Ascending aorta (tissue), 2 donors: ENCODE measurements at regions not wholly inside any gene's neighbourhood (a gene's known extent, or its start where the extent isn't known, plus 50 kb on each side); places are given as distances from the start of the nearest gene placed in this dataset.
"Not testable (repeated sequence)": the region's sequence is repeated elsewhere in the genome, so short reads cannot be mapped to it uniquely, and the experiment has no call there.

Experiments used
- DNase-seq, 2 donors: peaks; one replicate each; pipeline ENCODE4 v3.0.0-alpha.2; 2019; ENCODE audit warnings: low spot score in 2 of 2
- H3K27ac ChIP-seq, 2 donors: fragments of 200-600 bp; sonication (generic); one replicate each; pipeline ENCODE4 v1.5.1; 2016 to 2017; ENCODE audit warnings: mild to moderate bottlenecking in 1 of 2
- H3K27me3 ChIP-seq: fragments of 200-600 bp; sonication (generic); one replicate; pipeline ENCODE4 v1.5.1; 2017
- H3K36me3 ChIP-seq, 2 donors: fragments of 200-600 bp; sonication (generic); one replicate each; pipeline ENCODE4 v1.5.1; 2016
- H3K4me1 ChIP-seq, 2 donors: fragments of 200-600 bp; sonication (generic); one replicate each; pipeline ENCODE4 v1.5.1; 2016 to 2017; ENCODE audit warnings: mild to moderate bottlenecking in 1 of 2
- H3K4me3 ChIP-seq, 2 donors: fragments of 200-600 bp; sonication (generic); one replicate each; pipeline ENCODE4 v1.5.1; 2016 to 2017; ENCODE audit warnings: mild to moderate bottlenecking in 1 of 2
- H3K9me3 ChIP-seq, 2 donors: fragments of 200-600 bp; sonication (generic); one replicate each; pipeline ENCODE4 v1.5.1; 2016
- CTCF ChIP-seq, 3 experiments: fragments of 200-600 bp in 2 of 3; fragments of 450-650 bp in 1 of 3; sonication (generic) in 2 of 3; IDR thresholded peaks; one replicate each; pipeline ENCODE4 v1.5.1; 2016 to 2019; ENCODE audit warnings: antibody characterized with exemption in 3 of 3, mild to moderate bottlenecking in 1 of 3, moderate library complexity in 1 of 3
- intact Hi-C: fragments of 100-400 bp; cut with DNase I; formaldehyde crosslinking; loops from one replicate; pipeline ENCODE4 v1.15.1; 2023

GRCh38 chr5:9737265-9737664 is 107.1 kb upstream of the TAS2R1 start:
- H3K27ac ChIP-seq: no peak overlapping the region
- TF ChIP-seq CTCF (IDR thresholded peaks at IDR 0.05): no peak

GRCh38 chr5:9733486-9733885 is 103.3 kb upstream of the TAS2R1 start:
- Histone ChIP-seq H3K4me3 (no peak overlapping the region), H3K36me3 (no peaks in the 10 kb centered on the region), H3K27me3 (no peaks in the 10 kb centered on the region), H3K9me3 (no peaks in the 10 kb centered on the region), H3K27ac (no peak overlapping the region), H3K4me1 (no peaks in the 10 kb centered on the region)
- no peak for DNase-seq
- intact Hi-C loops: no loop called here
- no peak for TF ChIP-seq CTCF (IDR thresholded peaks at IDR 0.05)

More at GRCh38 chr5:9737265-9737664, 107.1 kb upstream of the TAS2R1 start:
- Histone ChIP-seq H3K4me1 (no peaks in the 10 kb centered on the region), H3K9me3 (no peaks in the 10 kb centered on the region), H3K36me3 (no peaks in the 10 kb centered on the region), H3K4me3 (no peak overlapping the region), H3K27me3 (no peaks in the 10 kb centered on the region)
- DNase-seq: no peak
- intact Hi-C loops: no loop called here

GRCh38 chr5:9731159-9731558 is 101.0 kb upstream of the TAS2R1 start:
- no peak for TF ChIP-seq CTCF (IDR thresholded peaks at IDR 0.05)
- Histone ChIP-seq H3K9me3 (no peaks in the 10 kb centered on the region), H3K36me3 (no peaks in the 10 kb centered on the region), H3K27me3 (no peaks in the 10 kb centered on the region), H3K27ac (no peak overlapping the region), H3K4me3 (no peak overlapping the region), H3K4me1 (no peaks in the 10 kb centered on the region)
- no peak for DNase-seq
- intact Hi-C loops: no loop called here

- no peak for TF ChIP-seq CTCF (IDR thresholded peaks at IDR 0.05)
- Histone ChIP-seq H3K36me3 (no peaks in the 10 kb centered on the region), H3K9me3 (no peaks in the 10 kb centered on the region), H3K4me1 (no peaks in the 10 kb centered on the region), H3K27ac (no peak overlapping the region), H3K27me3 (no peaks in the 10 kb centered on the region), H3K4me3 (no peak overlapping the region)
- intact Hi-C loops: no loop called here
- DNase-seq: no peak
Measured at GRCh38 chr5:9728261-9728660, 98.1 kb upstream of the TAS2R1 start.

- Histone ChIP-seq H3K4me1 (no peaks in the 10 kb centered on the region), H3K36me3 (no peaks in the 10 kb centered on the region), H3K27ac (no peak overlapping the region), H3K9me3 (no peaks in the 10 kb centered on the region), H3K4me3 (no peak overlapping the region), H3K27me3 (no peaks in the 10 kb centered on the region)
- DNase-seq: no peak
- intact Hi-C loops: no loop called here
- no peak for TF ChIP-seq CTCF (IDR thresholded peaks at IDR 0.05)
Measured at GRCh38 chr5:9726931-9727330, 96.8 kb upstream of the TAS2R1 start.

GRCh38 chr5:9725265-9725664 is 95.1 kb upstream of the TAS2R1 start:
- DNase-seq: not testable (repeated sequence)

More at GRCh38 chr5:9725265-9725664, 95.1 kb upstream of the TAS2R1 start:
- H3K9me3 ChIP-seq, H3K27me3 ChIP-seq, H3K4me1 ChIP-seq, intact Hi-C loops, H3K27ac ChIP-seq, H3K36me3 ChIP-seq, H3K4me3 ChIP-seq: not testable (repeated sequence)
